ENCODE measurements at regions not wholly inside any gene's neighbourhood (a gene's known extent, or its start where the extent isn't known, plus 50 kb on each side); places are given as distances from the start of the nearest gene placed in this dataset. TPM values are rescaled to one million over a fixed set of nuclear protein-coding genes. Genes with fewer than 3 reads are reported as not detected.

DNA sequence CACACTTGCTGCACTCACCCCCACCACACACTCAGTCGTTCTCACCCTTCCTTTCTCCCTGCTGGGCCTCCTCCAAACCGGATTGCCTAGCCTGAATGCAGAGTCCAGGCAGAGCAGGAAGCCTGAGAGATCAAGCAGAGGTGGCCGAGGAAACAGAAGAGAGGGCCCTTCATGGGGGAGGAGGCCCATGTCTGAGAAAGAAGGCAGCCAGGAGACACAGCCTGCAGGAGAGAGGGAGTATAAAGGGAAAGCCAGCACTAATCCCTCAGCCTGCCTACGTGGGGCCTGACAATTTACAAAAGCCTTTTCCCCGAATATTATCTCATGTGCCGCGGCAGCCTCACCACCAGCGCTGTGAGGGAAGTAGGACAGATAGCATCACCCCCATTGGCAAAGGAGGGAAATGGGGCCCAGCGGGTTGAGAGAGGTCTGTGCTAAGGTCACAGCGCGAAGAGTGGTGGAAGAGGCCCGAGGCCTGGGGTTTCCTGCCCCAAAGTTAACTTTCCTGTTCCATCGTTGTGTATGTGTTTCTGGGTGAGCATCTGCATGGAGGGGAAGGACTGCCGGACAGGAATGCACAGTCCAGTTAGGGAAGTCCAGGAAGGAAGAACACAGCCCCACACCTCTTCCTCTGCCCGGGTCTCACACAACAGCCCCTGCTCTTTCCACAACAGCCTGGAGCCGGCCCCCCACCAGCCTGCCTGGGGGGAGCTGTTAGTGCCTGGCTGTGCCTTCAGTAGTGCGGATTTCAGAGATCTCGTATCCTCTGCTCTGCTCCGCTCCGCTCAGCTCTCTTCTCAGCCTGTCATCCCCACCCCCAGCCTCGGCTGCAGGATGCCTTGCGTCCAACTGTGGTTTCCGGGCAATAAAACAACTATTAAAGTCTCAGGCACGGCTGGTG is 50.9 kb upstream of the BCOR start:
- H3K27ac ChIP-seq (ENCODE audit: low read depth, low read length): no peak overlapping the region
- DNase-seq: peak; percentile 45
- no peak overlapping the region for H3K9ac ChIP-seq (ENCODE audit: low read length)
- no peak overlapping the region for H3K56ac ChIP-seq (ENCODE audit: low read length)
- no peak overlapping the region for H4K5ac ChIP-seq (ENCODE audit: low read length)
- H3K23ac ChIP-seq (ENCODE audit: low read length): no peak overlapping the region
- peaks cover 3% of the 10 kb centered on the region for H3K27me3 ChIP-seq (ENCODE audit: insufficient read depth, low read length, poor library complexity)
- H2AK5ac ChIP-seq (ENCODE audit: low read length): no peak overlapping the region
- H4K8ac ChIP-seq (ENCODE audit: low read depth, low read length): no peak overlapping the region
- H2BK5ac ChIP-seq (ENCODE audit: low read length): no peak overlapping the region
- no peak overlapping the region for H3K4me3 ChIP-seq (ENCODE audit: low read length)
- no peak overlapping the region for H2BK120ac ChIP-seq (ENCODE audit: low read depth, low read length)
- H3K4me2 ChIP-seq (ENCODE audit: low read length): no peak overlapping the region
- peaks cover 4% of the 10 kb centered on the region for H3K4me1 ChIP-seq (ENCODE audit: control insufficient read depth, low read depth, low read length)
- no peaks in the 10 kb centered on the region for H3K36me3 ChIP-seq (ENCODE audit: control insufficient read depth, insufficient read depth, low read length)
- WGBS (ENCODE audit: extremely low coverage, insufficient coverage, low lambda C conversion rate): no CpG with 5 or more reads among the region's 24 CpGs
- no peak overlapping the region for H3K4ac ChIP-seq (ENCODE audit: low read depth, low read length)
- no peaks in the 10 kb centered on the region for H3K79me2 ChIP-seq (ENCODE audit: control insufficient read depth, insufficient read depth, low read length)
- no peak overlapping the region for H3K18ac ChIP-seq (ENCODE audit: low read length)
- no peak overlapping the region for H2BK15ac ChIP-seq (replicated peaks; ENCODE audit: low read depth)
- no peaks in the 10 kb centered on the region for H3K79me1 ChIP-seq (ENCODE audit: low read length)

DNA sequence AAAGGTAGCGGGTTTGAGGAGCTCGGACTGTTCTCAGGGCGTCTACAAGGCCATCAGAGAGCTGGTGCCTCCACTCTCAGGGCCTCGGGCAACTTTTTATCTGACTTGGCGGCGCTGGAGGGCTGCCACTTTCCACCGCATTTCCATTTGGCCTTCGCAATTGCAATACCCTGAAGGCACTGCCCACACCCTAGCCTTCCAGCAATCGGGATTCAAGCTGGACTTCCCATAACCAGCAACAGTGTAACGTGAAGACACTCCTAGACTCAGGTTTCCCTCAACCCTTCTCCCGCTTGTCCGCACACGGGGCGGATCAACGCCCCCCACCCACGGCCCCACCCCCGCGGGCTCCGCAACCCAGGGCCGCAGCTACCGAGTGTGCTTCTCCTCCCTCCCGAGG is 50.2 kb upstream of the BCOR start:
- Histone ChIP-seq H3K23ac (ENCODE audit: low read length) (no peak overlapping the region), H2BK120ac (ENCODE audit: low read depth, low read length) (no peak overlapping the region), H3K36me3 (ENCODE audit: control insufficient read depth, insufficient read depth, low read length) (no peaks in the 10 kb centered on the region), H3K79me1 (ENCODE audit: low read length) (no peaks in the 10 kb centered on the region), H3K4me3 (ENCODE audit: low read length) (no peak overlapping the region), H3K56ac (ENCODE audit: low read length) (no peak overlapping the region), H4K5ac (ENCODE audit: low read length) (no peak overlapping the region), H3K27me3 (ENCODE audit: insufficient read depth, low read length, poor library complexity) (peaks cover 3% of the 10 kb centered on the region), H4K8ac (ENCODE audit: low read depth, low read length) (no peak overlapping the region), H3K79me2 (ENCODE audit: control insufficient read depth, insufficient read depth, low read length) (no peaks in the 10 kb centered on the region), H2BK5ac (ENCODE audit: low read length) (no peak overlapping the region), H2BK15ac (replicated peaks; ENCODE audit: low read depth) (no peak overlapping the region), H3K9ac (ENCODE audit: low read length) (no peak overlapping the region), H3K4me2 (ENCODE audit: low read length) (no peak overlapping the region), H3K4me1 (ENCODE audit: control insufficient read depth, low read depth, low read length) (peaks cover 4% of the 10 kb centered on the region), H2AK5ac (ENCODE audit: low read length) (no peak overlapping the region), H3K4ac (ENCODE audit: low read depth, low read length) (no peak overlapping the region), H3K27ac (ENCODE audit: low read depth, low read length) (no peak overlapping the region), H3K18ac (ENCODE audit: low read length) (no peak overlapping the region)
- WGBS (ENCODE audit: extremely low coverage, insufficient coverage, low lambda C conversion rate): no CpG with 5 or more reads among the region's 22 CpGs
- DNase-seq: peak; percentile 27

Small RNA genes lying in the stretch of these regions (small RNA-seq; reads per million reads assigned to genes)
- not detected for gene RF00019 (ENCODE audit: insufficient read depth)
